Islet precursor cell (in vitro differentiated cells): ENCODE measurements at regions not wholly inside any gene's neighbourhood (a gene's known extent, or its start where the extent isn't known, plus 50 kb on each side); places are given as distances from the start of the nearest gene placed in this dataset.
"Not testable (repeated sequence)": the region's sequence is repeated elsewhere in the genome, so short reads cannot be mapped to it uniquely, and the experiment has no call there.

Source experiments
- DNase-seq: peaks from one replicate; pipeline ENCODE4 v3.0.0-alpha.2; 2018

DNA sequence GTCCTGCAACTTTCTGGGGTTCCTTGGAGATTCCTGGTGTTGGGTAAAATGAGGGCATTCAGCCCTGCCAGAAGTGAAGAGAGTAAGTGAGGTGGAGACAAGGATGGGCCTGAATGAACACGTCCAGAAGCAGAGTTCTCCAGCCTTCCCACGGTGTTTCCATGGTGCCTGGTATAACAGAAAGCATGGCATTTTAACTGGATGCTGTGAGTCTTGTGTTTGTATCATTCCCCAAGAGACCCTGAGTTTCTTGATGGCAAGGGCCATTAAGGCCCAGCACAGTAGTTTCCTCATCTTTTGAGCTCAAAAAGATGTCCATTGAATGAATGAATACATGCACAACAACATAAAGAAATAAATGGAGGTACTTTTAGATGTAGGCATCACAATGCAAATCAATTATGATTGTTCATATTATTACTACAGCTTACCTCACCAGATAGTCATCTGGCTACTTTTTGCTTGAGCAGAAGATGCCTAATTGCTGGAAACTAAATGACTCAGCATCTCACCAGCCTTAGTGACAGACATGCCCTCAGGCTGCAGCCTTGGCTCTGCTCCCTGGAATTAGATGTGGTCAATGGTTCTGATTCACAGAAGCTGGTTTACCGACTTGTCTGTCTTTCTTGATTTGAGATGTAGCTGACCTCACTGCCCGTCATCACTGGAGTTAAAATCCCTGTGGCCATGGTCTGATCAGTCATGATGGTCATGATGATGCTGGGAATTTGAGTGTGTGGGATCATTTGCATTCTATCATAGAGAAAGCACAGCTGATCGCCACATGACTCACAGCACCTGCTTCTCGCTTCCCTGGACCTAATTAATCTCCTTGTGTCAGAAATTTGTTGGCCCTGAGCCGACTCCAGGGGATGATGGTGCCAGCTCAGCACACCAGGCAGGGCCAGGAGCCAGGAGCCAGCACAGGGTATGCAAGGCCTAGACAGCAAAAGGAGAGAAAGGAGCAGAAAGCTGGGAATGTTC, 83.9 kb downstream of the CXCL12 start:
- DNase-seq = peak; percentile 98

DNA sequence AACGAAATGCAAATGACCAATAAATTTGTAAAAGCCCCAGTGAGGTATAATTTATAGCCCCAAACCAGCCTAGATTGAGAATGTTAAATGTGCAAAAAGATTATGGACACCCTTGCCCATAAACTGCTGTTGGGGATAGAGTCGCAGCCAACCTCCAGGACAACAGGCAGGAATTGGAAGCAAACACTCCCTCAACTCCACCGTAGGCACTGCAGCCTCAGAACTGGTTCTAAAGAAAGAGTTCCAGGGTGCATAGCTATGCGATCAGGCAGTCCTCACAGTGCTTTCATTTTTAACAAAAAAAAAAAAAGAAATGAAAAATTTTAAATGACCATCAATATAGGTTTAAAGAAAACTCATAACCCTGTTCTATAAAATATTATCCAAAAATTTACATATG, 86.2 kb downstream of the CXCL12 start:
- no peak for DNase-seq

DNA sequence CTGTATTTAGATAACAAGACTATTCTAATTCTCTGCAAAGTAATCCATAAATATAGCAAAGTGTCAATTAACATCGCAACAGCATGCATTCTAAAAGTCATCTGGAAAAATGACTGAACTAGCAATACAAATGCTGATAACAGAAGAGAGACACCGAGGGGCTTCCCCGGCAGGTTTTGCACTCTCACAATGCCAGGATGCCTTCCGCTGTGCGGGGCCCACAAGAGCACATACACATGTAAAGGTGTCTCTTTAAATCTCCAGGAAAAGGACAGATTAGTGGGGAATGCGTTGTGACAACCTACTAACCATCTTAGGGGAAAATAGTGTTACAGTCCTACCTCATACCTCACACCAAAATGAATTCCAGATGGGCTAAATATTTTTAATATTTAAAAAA, 86.9 kb downstream of the CXCL12 start:
- DNase-seq = no peak

DNA sequence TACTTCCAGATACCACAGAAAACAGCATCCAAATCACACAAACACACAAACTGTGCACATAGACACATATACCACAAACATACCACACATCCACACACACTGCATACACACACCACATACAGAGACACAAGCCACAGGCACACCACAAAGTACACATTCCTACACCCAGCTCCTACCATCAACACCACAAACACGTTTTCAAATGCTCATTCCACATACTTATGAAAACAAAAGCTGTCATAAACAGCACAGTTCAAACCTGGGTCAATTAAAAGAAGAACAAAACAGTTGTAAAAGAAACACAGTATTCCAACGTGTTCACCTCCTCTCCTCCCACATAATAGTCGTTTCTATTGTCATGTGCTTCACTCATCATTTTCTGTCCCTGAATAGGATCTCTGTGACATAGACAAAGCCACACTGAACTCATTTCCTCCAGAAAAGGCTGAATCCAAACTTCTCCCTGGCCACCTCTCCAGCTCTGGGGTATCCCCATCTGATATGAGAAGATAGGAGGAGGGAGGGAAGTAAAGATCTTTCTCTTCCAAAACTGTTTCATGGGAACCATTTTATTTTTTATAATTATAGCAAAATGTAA, 89.2 kb downstream of the CXCL12 start:
- no peak for DNase-seq

DNA sequence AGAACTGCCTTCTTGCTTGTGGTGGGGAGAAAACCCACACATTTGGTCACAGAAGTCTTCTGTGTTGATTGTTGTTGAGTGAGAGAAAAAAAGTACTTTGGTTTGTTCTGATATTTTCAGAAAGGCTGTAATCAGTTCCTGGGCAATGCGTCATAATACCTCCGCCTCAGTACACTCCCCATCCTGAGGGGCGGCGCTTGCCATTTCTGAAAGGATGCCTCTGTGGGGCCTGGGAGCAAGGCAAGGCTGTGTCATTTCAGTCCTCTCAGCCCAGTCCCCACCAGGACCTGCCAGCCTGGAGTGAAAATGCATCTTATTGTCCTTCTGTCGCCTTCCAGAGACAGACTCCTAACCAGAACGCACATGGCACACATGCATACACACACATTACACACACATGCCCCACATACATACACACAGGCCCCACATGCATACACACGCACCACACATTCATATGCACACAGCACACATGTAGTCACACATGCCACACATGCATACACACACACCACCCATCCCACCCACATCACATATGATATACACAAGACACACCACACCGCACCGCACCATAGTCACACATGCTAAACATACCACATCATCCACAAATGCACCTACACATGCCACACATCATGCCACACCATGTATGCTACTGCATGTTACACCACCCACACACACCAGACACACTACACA, 90.0 kb downstream of the CXCL12 start:
- no peak for DNase-seq

DNA sequence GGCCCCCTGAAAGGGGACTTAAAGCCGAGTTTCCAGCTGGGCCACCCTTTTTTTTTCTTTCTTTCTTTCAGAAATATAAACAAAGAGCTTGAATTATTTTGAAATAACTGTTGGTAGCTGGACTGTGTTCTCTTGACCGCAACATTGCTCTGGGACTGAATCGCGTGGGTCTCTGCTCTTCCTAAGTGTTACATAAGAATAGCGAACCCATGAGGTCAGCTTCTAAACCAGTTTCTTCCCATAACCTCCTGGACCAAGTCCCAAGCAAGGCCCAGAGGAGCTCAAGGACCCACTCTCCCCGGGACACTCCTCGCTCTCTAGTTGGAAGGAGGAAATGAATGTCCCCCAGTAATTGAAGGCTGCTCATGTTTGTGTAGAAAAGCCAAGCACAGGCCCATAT, 91.1 kb downstream of the CXCL12 start:
- no peak for DNase-seq

DNA sequence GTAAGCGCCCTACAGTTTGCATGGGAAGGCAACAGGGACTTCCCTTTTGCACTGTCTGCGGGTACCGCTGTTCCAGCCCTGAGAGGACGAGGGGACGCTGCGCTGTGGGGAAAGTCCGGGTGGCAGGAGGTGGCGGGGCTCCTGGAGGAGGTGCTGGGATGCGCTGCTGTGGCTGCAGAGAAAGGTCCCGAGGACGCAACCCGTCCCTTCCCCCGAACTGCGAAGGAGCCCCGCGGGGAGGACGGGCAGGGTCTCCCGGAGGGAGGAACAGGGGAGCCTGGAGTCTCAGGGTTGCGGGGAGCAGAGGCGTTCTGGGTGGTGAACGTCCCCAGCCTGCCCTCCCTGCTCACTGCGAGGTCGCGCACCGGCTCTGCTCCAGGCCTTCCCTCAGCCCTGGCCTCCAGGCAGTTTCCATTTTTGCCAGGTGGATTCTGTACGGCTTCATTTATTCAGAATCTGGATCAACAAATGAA, 91.6 kb downstream of the CXCL12 start:
- DNase-seq = no peak

DNA sequence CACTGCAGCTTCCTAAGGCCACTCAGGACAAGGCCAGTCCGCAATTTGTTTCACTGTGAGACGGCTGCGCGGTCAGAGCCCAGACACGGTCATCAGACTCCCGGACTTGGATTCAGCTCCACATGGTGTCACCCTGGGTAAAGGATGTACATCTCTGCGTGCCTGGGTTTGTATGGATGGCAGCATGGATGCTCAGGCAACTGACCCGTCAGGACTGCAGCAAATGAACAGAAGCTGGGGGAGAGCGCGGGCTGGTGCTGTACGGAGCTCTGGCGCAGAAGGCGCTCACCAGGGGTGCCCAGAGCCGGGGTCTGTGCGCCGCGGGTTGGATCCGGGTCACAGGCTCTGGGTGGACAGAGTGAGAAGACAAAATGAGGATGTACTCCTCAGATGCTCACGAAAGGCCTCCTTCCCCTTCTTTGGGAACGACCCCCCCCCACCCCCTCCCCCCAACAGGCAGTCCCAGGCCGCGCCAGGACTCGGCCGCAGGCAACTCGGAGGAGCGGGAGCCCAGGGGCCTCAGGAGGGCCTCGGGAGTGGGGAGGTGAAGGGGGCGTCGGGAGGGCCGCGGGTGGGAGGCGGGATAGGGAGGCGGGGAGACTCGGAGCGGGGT, 92.4 kb downstream of the CXCL12 start:
- DNase-seq = no peak

DNA sequence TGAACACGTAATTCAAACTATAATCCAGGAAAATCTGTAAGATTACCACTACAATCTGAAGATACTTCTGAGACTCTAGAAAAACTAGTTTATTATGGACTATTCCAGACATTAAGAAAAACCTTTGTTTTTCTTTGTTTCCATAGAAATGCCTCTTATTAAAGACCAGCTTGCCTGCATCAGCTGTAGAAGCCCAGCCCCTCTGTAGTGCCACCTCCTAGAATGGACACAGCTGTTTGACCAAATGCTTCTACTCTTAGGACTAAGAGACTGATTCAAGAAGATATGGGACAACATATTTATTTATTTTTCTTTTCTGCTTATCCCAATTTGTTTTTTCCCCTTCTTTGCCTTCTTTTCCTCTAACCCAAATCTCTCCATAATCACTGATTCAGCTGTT, 93.8 kb downstream of the CXCL12 start:
- DNase-seq = no peak

DNA sequence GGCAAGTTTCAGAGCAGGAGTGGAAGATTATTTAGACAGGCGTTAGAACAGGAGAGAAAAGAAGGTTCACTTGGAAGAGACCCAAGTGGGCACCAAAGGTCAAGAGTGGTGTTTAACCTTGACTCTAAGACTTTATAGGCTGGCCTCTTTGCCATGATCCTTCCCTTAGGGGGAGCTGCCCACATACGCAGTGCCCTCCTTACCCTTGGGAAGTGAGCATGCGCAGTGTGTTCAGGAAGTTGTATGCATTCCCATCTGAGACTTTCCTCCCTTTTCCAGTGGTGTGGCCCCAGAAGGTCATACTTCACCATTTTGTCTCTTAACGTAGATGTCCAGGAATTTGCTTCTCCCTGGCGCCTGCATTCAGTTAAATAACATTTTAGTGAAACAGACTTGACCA, 95.8 kb downstream of the CXCL12 start:
- no peak for DNase-seq

DNA sequence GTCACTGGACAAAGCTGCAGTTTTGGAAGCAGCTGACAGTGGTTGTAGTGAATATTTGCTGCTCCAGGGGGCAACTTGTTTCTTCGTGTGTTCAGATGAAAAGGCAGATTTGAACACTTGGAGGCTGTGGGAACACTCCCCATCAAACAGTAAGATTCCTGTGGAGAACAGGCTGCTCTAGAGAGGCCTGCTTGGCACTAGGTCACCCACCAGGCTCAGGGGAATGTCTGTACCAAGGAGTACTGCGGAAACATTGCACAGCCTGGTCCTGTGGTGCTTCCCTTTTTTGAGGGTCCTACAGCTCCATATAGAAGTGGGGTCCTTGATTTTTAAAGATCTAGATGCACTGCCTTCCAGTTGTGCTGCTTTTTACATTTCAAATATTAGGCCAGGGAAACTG, 97.5 kb downstream of the CXCL12 start:
- no peak for DNase-seq

DNA sequence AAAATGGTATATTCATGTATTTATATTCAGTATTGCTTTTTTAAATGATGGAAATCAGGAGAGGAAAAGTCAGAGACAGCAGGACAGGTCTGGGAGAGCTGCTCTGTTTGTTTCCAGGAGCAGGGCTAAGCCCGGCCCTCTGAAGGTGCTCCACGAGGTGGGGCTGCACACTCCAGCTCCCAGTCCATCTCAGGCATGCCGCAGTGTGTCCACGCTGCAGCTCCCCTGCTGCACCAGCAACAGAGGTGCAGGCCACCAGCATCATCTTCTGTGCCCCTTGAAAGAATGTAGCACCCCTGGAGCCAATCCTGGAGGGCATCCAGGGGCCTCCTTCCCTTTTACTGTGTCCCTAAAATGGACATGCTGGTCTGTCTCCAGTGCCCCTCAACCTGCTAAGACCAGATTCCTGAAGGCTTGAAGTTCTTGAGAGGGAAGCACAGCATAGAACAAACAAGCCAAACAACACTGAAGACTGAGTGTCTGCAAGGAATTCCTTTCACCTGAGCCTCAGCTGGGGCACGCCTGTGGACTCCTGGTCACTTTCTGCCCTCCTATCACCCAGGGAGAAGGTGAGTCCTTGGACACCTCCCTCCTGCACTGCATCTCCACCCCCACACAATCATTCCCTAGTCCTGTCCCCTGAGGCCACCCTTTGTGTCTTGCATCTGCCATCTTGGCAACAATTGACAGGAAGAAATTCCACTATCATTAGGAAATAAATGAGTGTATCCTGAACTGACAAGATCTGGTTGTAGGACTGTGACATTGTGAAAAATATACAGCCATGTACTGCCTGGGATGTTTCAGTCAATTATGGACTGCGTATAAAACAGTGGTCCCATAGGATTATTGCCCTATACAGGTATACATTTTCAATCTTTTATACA, 100.5 kb downstream of the CXCL12 start:
- DNase-seq = no peak

DNA sequence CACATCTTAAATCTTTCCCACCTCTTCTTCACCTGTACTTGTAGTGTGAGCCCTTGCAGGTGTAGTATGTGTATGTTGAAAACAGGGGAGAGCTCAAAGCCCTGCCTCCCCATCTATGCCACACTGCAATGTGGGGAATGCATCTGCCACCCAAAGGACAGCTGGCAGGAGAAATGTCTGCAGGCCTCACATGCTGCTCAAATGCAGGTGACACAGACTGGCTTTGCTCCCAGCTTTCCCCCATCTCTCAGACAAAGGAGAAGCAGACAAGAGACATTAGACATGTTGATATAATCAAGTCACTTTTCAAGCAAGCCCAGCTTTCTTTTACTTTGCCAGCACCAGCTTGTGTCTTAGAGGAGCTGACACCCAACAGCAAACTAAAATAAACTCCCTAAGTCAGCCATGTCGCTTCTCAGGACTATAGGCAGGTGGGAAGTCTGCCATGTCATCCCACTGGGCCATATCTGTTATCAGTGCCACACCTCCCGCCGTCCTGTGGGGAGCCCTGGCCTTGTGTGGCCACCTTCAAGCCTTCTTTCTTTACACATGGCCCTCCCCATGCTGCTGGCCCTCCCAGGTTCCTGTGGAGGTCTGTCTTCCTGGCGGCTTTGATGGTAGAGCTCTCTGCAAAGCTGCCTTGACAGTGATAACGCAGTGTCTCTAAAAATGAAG, 102.1 kb downstream of the CXCL12 start:
- DNase-seq = no peak

DNA sequence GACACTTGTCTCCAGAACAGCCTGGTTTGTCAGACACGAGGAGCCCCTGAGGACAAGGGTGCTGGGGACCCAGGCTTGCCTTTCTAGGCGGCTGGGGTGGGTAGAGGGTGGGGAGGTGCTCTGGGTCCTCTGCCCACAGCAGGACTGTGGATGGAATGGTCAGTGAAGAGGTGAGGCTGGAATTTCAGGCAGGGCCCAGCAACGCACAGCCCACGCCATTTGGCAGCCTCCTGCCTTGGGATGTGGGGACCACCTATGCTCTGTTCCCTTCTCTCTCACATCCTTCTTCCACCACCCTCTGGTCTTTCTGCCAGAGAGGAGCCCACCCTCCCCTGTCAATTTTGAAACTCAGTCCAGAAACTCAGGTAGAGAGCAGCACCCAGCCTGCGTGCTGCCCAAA, 103.2 kb downstream of the CXCL12 start:
- DNase-seq = no peak

DNA sequence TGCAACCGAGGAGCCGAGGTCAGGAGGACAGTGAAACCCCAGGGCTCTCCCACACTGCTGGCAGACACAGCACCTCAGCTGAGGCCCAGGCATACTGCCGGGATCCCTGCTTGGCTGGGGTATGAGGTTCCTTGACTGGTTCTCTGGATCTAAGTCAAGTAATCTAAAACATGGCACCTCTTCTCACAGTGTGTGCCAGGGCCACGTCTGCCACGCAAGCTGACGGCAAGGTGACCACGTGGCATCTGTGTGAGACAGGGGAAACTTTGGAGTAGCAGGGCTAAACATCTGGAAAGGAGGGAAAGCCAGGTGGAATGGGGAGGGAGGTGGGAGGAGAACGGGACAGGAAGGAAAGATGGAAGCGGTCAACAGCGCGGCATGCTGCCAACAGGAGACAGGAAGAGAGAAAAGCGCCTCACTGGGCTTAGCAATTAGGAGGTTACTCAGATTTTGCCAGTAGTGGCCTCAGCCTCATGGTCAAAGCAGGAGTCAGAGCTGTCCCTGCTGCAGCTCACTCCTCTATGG, 103.7 kb downstream of the CXCL12 start:
- DNase-seq = no peak

DNA sequence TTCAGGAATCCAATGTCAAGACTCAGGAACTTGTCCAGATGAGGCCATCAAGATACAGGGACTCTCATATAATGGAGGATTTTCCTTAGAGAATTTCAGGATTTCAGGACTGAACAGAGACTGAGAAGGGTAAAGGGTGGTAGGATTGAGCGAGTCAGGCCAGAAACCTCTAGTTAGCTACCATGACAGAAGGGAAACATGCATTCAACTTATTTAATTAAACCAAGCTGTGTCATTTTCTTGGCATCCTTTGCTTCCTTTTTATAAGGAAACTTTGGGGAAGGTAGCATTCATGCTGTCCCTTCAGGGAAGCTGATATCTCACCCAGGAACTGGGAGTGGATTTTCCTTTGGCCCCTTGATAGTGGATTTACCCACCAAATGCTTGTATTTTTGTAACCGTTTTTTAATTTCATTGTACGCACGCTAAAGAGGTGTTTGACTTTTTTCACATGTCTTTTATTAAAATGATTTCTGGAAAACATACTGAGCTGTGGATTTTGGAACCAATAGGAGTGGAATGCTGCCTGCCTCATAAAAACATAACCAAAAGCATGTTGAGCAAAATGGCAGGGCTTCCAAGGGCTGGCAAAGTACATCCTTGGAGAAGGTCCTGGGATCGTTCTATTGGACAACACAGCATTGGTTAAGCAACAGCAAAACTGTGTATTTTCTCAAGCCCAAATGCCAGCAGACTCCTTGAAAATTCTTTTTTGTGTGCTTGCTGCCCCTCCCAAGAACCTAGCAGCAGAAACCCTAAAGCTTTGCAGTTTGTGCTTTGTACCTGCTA, 104.5 kb downstream of the CXCL12 start:
- DNase-seq = no peak

DNA sequence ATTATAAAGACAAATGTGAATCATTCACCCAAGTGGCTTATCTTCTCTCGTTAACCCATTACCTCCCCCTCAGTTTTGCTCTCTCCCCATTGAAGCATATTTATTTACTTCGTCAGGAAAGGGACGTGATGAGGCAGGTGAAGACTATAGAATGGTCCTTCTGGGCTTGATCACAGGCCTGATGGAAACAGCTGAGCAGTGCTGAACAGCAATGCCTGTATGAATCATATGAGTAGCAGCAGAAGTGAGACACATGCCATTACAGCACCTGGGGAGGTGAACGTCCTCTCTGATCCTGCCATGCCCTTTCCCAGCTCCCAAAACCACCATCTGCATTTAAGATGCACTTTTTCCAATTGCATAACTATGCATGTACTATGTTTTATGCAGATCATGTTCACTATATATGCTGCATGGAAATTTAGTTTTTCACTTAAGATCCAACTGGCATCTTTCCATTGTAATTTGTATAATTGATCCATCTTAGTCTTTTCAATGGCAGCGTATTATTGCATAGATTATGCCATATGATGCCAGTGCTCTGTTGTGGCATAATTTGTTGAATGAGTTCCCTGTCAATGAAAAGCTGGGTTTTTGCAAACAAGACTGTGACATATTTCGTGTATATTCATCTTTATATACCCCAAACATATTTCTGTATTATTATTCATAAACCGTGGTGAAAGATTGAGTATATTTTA, 105.3 kb downstream of the CXCL12 start:
- no peak for DNase-seq

DNA sequence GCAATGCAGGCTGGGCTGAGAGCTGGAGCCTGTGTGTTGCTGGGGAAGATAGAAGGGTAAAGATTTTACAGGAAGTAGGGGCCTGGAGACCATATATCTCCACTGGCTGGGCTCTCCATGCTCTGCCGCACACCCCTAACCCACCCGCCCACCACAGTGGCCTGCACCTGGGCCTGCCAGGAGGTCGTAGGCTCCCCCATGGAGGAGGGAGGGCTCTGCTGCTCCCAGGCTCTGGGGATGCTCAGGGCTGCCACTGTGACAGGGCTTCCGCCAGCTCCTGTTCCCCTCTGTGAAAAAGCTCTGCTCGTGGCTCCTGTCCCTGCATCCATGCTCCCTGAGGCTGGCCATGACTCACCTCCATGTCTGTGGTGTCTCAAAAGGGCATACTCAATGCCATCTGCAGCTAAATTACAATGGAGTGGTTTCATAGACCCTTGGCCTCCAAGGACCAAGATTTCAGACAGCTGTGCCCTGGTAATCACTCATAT, 106.0 kb downstream of the CXCL12 start:
- DNase-seq = peak; percentile 89

DNA sequence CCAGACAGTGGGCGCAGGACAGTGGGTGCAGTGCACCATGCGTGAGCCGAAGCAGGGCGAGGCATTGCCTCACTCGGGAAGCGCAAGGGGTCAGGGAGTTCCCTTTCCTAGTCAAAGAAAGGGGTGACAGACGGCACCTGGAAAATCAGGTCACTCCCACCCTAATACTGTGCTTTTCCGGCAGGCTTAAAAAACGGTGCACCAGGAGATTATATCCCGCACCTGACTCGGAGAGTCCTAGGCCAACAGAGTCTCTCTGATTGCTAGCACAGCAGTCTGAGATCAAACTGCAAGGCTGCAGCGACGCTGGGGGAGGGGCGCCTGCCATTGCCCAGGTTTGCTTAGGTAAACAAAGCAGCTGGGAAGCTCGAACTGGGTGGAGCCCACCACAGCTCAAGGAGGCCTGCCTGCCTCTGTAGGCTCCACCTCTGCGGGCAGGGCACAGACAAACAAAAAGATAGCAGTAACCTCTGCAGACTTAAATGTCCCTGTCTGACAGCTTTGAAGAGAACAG, 116.4 kb downstream of the CXCL12 start:
- not testable (repeated sequence) for DNase-seq
